Esophagus muscularis mucosa (tissue), 4 donors: ENCODE measurements at regions not wholly inside any gene's neighbourhood (a gene's known extent, or its start where the extent isn't known, plus 50 kb on each side); places are given as distances from the start of the nearest gene placed in this dataset.

ENCODE experiments used
- EP300 ChIP-seq: sonication (generic); formaldehyde crosslinking; IDR thresholded peaks from one replicate; pipeline ENCODE4 v1.6.1; 2017; ENCODE audit warnings: antibody characterized with exemption
- POLR2A ChIP-seq: fragments of 450-650 bp; IDR thresholded peaks from one replicate; pipeline ENCODE4 v1.6.1; 2017; ENCODE audit warnings: antibody characterized with exemption, moderate library complexity, mild to moderate bottlenecking, low read depth
- POLR2AphosphoS5 ChIP-seq, 2 donors: sonication (generic); formaldehyde crosslinking; IDR thresholded peaks; one replicate each; pipeline ENCODE4 v1.6.1; 2017; ENCODE audit warnings: antibody characterized with exemption in 2 of 2
- TF ChIP-seq, protein P1 (sequence below), 3 experiments: fragments of 200-600 bp in 2 of 3; fragments of 450-650 bp in 1 of 3; sonication (generic) in 2 of 3; IDR thresholded peaks; one replicate each; pipeline ENCODE4 v1.5.1; 2017 to 2019; ENCODE audit warnings: antibody characterized with exemption in 3 of 3, mild to moderate bottlenecking in 2 of 3, moderate library complexity in 1 of 3

DNA sequence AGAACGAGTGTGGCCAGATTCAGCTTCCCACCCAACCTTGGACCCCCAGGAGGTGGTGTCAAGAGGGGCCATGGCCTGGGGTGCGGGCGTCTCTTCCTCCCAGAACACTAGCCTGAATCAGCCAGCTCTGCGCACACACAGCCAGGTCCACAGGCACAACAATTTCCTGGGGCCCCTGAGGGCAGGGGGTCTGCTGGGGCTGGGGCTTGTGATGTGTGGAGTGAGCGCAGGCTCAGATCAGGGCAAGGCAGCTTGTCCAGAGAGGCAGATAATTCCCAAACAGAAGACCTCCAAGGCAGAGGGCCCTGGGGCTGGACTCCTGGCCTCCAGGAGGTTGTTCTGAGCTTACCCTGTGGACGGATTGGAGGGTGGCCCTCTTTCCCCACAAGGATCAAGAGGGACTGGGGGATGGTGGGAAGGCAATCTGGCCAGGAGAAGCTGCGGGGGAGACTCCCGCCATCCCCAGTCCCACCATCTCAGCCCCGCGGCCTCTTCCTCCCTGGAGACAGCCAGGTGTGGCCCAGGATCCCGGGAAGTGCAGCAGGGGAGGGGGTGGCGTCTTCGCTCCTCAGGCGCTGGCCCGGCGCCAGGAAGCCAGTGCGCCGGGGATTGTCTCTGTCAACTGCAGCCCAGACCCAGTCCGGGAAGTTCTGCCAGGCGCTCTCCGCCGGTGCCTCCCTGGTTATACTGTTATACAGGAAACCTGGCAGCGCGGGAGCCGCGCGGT is 52.0 kb upstream of the AMZ2 start:
- TF ChIP-seq, protein P1, sequence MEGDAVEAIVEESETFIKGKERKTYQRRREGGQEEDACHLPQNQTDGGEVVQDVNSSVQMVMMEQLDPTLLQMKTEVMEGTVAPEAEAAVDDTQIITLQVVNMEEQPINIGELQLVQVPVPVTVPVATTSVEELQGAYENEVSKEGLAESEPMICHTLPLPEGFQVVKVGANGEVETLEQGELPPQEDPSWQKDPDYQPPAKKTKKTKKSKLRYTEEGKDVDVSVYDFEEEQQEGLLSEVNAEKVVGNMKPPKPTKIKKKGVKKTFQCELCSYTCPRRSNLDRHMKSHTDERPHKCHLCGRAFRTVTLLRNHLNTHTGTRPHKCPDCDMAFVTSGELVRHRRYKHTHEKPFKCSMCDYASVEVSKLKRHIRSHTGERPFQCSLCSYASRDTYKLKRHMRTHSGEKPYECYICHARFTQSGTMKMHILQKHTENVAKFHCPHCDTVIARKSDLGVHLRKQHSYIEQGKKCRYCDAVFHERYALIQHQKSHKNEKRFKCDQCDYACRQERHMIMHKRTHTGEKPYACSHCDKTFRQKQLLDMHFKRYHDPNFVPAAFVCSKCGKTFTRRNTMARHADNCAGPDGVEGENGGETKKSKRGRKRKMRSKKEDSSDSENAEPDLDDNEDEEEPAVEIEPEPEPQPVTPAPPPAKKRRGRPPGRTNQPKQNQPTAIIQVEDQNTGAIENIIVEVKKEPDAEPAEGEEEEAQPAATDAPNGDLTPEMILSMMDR (IDR thresholded peaks at IDR 0.05), result no peak
- TF ChIP-seq POLR2AphosphoS5 (IDR thresholded peaks at IDR 0.05) (no peak), EP300 (no peak), POLR2A (no peak)
